ENCODE measurements at regions not wholly inside any gene's neighbourhood (a gene's known extent, or its start where the extent isn't known, plus 50 kb on each side); places are given as distances from the start of the nearest gene placed in this dataset.

DNA sequence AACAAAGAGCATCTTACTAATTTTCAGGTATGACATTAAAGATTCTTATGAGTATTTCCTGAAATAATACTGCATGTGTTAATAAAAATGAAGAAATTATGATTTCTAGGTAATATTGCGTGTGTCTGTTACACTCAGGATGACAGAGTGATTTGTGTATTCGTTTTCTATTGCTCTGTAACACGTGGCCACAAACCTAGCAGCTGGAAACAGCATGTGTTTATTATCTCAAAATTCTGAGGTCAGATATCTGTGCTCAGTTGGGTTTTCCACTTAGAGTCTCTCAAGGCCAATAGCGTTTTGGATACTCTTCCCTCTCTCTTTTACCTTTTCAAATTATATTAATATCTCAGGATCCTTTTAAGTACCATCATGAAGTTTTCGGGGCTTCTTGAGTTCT lies 667.9 kb upstream of the CDH7 start:
- no peak for TF ChIP-seq ZFX (IDR thresholded peaks at IDR 0.05; ENCODE audit: borderline replicate concordance)
- TF ChIP-seq, protein P1, sequence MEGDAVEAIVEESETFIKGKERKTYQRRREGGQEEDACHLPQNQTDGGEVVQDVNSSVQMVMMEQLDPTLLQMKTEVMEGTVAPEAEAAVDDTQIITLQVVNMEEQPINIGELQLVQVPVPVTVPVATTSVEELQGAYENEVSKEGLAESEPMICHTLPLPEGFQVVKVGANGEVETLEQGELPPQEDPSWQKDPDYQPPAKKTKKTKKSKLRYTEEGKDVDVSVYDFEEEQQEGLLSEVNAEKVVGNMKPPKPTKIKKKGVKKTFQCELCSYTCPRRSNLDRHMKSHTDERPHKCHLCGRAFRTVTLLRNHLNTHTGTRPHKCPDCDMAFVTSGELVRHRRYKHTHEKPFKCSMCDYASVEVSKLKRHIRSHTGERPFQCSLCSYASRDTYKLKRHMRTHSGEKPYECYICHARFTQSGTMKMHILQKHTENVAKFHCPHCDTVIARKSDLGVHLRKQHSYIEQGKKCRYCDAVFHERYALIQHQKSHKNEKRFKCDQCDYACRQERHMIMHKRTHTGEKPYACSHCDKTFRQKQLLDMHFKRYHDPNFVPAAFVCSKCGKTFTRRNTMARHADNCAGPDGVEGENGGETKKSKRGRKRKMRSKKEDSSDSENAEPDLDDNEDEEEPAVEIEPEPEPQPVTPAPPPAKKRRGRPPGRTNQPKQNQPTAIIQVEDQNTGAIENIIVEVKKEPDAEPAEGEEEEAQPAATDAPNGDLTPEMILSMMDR (IDR thresholded peaks at IDR 0.05): no peak
- H3K27ac ChIP-seq: no peak overlapping the region

DNA sequence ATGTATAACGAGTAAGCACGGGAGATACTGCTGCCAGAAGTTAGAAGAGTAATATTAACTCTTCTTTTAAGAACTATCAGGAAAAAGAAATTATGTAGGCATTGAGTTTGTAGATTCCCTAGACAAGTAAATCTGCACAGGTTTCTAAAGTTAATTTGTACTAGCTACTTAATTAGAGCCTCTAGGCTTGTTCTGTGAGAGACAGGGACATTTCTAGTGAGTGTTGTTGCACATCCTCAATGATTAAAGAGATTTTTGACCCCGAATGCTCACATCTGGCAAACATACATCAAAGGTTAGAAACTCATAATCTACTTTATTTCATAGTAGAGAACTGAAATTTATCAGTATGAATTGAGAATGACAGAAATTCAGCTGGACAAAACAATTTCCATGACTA lies 669.0 kb upstream of the CDH7 start:
- H3K27ac ChIP-seq: no peak overlapping the region
- TF ChIP-seq ZFX (IDR thresholded peaks at IDR 0.05; ENCODE audit: borderline replicate concordance): no peak
- TF ChIP-seq, protein P1 (IDR thresholded peaks at IDR 0.05): no peak

DNA sequence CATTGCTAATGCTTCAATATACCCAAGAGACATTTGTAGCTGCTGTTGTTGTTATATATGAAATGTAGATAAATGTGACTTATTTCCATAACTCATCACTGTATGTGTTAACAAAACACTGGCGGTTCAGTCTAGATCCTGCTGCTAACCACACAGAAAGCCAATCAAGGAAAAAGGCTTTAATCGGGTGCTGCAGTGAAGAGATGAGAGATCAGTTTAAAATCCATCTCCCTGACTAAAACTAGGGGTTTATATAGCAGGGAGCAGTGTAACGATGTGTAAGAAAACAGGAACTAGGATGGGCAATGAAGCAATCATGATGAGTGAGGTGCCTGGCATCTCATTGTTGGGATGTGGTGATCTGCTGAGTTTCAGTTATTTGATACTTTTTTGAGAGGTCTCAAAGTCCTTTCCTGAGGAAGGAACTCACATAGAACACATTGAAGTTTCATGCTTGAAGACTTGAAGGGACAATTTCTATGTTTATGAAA lies 677.7 kb upstream of the CDH7 start:
- TF ChIP-seq, protein P1 (IDR thresholded peaks at IDR 0.05): no peak
- no peak for TF ChIP-seq ZFX (IDR thresholded peaks at IDR 0.05; ENCODE audit: borderline replicate concordance)
- H3K27ac ChIP-seq: no peak overlapping the region

DNA sequence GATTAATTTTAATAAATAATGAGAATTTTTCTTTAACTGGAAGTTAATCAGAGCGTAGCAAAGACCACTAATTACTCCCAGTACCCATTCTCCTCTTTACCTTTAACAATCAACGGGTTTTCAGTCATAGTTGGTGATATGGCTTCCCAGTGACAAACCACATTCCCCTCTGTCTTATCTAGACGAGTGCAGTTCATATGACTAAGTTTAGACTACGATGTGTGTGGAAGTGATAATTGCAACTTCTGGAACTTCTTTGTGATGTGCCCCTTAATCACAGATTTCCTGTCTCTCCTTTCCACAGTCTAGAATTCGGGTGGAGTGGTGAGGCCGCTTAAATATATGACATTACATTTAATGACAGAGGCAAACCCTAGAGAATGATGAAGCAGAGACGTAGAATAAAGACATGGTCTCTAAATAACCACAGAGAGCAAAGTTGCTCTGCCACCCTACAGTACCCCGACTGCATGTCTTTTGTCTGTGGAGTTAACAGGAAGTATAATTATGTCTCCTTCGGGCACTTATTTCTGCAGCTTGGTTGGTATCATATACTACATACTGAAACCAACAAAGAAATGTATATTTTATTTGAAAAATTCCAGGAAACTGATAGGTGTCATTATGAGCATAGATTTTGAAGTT lies 693.3 kb upstream of the CDH7 start:
- no peak overlapping the region for H3K27ac ChIP-seq
- TF ChIP-seq, protein P1 (IDR thresholded peaks at IDR 0.05): no peak
- TF ChIP-seq ZFX (IDR thresholded peaks at IDR 0.05; ENCODE audit: borderline replicate concordance): no peak

DNA sequence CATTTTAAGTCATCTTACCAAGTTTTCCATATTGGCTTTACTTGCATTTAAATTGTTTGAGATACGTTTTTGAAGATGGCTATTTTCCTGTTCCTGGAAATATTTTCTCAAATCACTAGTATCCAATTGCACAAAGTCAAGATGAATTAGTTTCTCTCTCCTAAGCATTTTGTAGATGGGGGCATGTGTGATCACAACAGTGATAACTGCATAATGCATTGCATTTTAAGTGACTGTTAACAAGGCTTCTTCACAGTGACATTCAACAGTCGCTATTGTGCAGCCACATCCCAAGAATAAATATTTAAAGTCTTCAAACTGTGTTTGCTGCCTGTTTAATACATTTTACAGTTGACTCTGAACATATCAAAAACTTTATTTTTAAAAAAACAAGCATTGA lies 694.2 kb upstream of the CDH7 start:
- no peak for TF ChIP-seq ZFX (IDR thresholded peaks at IDR 0.05; ENCODE audit: borderline replicate concordance)
- TF ChIP-seq, protein P1 (IDR thresholded peaks at IDR 0.05): no peak
- H3K27ac ChIP-seq: no peak overlapping the region

DNA sequence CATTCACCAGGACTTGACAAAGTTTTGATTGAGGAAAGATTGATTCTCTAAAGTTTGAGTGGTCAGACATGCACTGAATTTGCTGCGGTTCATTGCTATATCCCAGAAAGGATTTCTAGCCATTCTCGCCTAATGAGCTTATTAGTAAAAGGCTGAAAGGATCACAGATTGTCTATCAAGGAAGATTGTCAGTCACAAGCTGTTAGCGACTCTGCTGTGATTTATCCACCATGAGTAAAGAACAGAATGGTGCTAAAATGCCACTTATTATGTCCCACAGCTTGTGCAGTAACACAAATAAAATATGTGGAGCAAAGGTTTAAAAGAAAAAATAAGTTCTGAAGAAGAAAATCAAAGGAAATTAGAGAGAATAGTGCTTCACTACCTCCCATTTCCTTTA lies 701.2 kb upstream of the CDH7 start:
- TF ChIP-seq, protein P1 (IDR thresholded peaks at IDR 0.05): no peak
- no peak for TF ChIP-seq ZFX (IDR thresholded peaks at IDR 0.05; ENCODE audit: borderline replicate concordance)

DNA sequence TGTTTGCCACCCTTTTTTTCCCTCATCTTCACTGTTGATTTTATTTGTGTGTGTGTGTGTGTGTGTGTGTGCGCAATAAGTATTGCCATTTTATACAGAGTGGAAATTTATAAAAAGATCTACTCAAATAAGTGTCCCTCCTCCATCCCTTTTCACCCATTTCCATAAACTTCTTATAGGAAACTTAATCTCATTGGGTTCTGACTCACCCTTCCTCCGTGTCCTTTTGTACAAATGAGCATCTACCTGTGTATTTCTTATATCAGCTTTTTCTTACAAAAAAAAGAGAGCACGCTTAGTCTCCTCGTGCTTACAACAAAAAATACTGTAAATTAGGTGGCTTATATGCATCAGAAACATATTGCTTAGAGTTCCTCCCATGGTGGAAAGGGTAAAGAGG lies 711.2 kb upstream of the CDH7 start:
- TF ChIP-seq, protein P1 (IDR thresholded peaks at IDR 0.05): no peak
- H3K27ac ChIP-seq: no peak overlapping the region

More for the DNA sequence above, 701.2 kb upstream of the CDH7 start:
- H3K27ac ChIP-seq: no peak overlapping the region

Data from 22Rv1 (cell line).